ENCODE measurements at regions not wholly inside any gene's neighbourhood (a gene's known extent, or its start where the extent isn't known, plus 50 kb on each side); places are given as distances from the start of the nearest gene placed in this dataset.

DNA sequence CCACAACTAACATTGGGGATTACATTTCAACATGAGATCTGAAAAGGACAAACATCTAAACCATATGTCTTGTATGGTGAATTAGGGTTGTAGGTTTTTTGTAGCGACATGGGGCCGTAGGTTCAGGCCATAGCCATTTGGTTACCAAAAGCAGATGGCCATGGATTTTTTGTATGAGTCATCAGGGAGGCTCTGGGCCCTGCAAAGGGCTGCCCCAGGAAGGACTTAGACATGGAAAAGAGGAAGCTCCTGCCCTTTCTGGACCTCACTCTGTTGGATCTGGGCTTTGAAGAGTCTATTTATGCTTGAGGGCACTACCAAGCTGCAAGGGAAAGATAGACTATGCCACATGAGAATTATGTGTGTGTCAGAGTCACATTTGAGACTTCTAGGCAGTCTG lies 89.3 kb upstream of the DHRS4 start:
- Histone ChIP-seq H3K9me3 (ENCODE audit: control insufficient read depth, low read depth, low read length) (peaks cover 15% of the 10 kb centered on the region), H3K23me2 (ENCODE audit: insufficient read length, low read depth, low read length, poor library complexity, severe bottlenecking) (no peaks in the 10 kb centered on the region), H4K5ac (ENCODE audit: insufficient read length, low read depth, low read length) (no peak overlapping the region), H3K79me1 (ENCODE audit: insufficient read depth, low read depth, low read length, poor library complexity, severe bottlenecking) (no peaks in the 10 kb centered on the region), H4K8ac (replicated peaks; ENCODE audit: insufficient read length, low read depth, low read length) (no peak overlapping the region), H2BK5ac (ENCODE audit: insufficient read length, low read length) (no peak overlapping the region), H2AFZ (ENCODE audit: low read length) (no peak overlapping the region), H2BK120ac (ENCODE audit: low read depth, low read length, poor library complexity, severe bottlenecking) (no peak overlapping the region), H3K14ac (ENCODE audit: insufficient read depth, low read length) (no peak overlapping the region), H2BK12ac (ENCODE audit: insufficient read length, low read depth, low read length) (no peak overlapping the region), H2AK5ac (ENCODE audit: insufficient read length, low read length) (no peak overlapping the region), H3T11ph (ENCODE audit: low read length) (no peak overlapping the region), H3K23ac (ENCODE audit: insufficient read length, low read depth, low read length) (no peak overlapping the region), H3K4me2 (ENCODE audit: insufficient read depth, insufficient read length, low read length) (no peak overlapping the region), H4K91ac (ENCODE audit: insufficient read length, low read depth, low read length) (no peak overlapping the region), H3K18ac (ENCODE audit: insufficient read length, low read depth, low read length) (no peak overlapping the region), H2BK20ac (ENCODE audit: low read depth, low read length, poor library complexity, severe bottlenecking) (no peak overlapping the region), H4K20me1 (ENCODE audit: control insufficient read depth, insufficient read depth, insufficient read length) (no peaks in the 10 kb centered on the region), H3K56ac (ENCODE audit: insufficient read length, low read depth, low read length) (no peak overlapping the region), H3K27ac (ENCODE audit: insufficient read length, low read depth, low read length) (no peak overlapping the region), H3K4me1 (ENCODE audit: insufficient read depth, low read length) (no peaks in the 10 kb centered on the region), H3K4ac (ENCODE audit: low read depth, low read length) (no peak overlapping the region), H3K79me2 (ENCODE audit: insufficient read depth, low read length) (no peaks in the 10 kb centered on the region), H3K27me3 (ENCODE audit: insufficient read depth, low read length) (no peaks in the 10 kb centered on the region), H2BK15ac (ENCODE audit: low read depth, low read length) (no peak overlapping the region), H3K9ac (ENCODE audit: extremely low read depth, insufficient read length, low read length) (no peak overlapping the region)
- peaks cover 0 to 88% of the 10 kb centered on the region in 2 experiments; a peak in 2 of 5 replicates for H3K9me3 Mint-ChIP-seq
- no peak for DNase-seq
- peaks cover 0 to 32% (median 7%) of the 10 kb centered on the region in 3 experiments; a peak in 4 of 7 replicates for H3K36me3 Mint-ChIP-seq (ENCODE audit: insufficient read depth in 1 of 3, low read depth in 3 of 3)
- H3K4me3 Mint-ChIP-seq: no peak overlapping the region
- no peak for TF ChIP-seq CTCF (conservative IDR thresholded peaks at IDR 0.05)
- H3K4me1 Mint-ChIP-seq: no peaks in the 10 kb centered on the region
- H3K27ac Mint-ChIP-seq: no peak overlapping the region
- no CpG with 5 or more reads among the region's 2 CpGs for WGBS (ENCODE audit: extremely low coverage, insufficient read length, low lambda C conversion rate)
- H3K27me3 Mint-ChIP-seq (ENCODE audit: low read depth): peaks cover 3% of the 10 kb centered on the region
